22Rv1 (cell line): ENCODE measurements at regions not wholly inside any gene's neighbourhood (a gene's known extent, or its start where the extent isn't known, plus 50 kb on each side); places are given as distances from the start of the nearest gene placed in this dataset.

Experiments used
- ZFX ChIP-seq: fragments of 450-650 bp; IDR thresholded peaks from 2 replicates; pipeline ENCODE4 v1.6.1; 2017; ENCODE audit warnings: antibody characterized with exemption, borderline replicate concordance
- TF ChIP-seq, protein P1 (sequence below): fragments of 450-650 bp; IDR thresholded peaks from 2 replicates; pipeline ENCODE4 v1.5.1; 2017; ENCODE audit warnings: mild to moderate bottlenecking

DNA sequence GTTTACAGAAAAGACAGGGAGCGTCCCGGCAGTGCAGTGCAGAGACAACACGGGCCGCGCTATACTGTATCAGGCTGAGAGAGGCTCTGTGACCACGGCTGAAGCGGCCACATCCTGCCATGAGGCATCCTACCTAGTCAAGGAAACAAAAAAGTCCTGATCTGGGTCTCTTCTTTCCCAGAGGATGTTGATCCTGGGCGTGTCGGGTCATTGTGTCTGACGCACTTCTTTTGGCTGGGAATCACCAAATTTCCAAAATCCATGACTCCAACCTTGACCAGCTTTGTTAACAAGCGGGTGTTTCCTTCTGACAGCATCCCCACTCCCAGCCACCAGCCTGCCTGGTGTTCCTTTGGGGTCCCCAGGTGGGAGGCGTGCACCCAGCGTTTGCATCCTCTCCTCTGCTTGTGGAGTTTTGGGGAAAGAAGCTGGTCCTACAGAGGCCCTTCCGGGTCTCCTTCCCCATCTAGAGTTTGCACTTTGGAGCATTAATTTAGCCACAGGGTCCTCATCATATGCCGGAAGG lies 91.4 kb upstream of the RAI14 start:
- TF ChIP-seq, protein P1, sequence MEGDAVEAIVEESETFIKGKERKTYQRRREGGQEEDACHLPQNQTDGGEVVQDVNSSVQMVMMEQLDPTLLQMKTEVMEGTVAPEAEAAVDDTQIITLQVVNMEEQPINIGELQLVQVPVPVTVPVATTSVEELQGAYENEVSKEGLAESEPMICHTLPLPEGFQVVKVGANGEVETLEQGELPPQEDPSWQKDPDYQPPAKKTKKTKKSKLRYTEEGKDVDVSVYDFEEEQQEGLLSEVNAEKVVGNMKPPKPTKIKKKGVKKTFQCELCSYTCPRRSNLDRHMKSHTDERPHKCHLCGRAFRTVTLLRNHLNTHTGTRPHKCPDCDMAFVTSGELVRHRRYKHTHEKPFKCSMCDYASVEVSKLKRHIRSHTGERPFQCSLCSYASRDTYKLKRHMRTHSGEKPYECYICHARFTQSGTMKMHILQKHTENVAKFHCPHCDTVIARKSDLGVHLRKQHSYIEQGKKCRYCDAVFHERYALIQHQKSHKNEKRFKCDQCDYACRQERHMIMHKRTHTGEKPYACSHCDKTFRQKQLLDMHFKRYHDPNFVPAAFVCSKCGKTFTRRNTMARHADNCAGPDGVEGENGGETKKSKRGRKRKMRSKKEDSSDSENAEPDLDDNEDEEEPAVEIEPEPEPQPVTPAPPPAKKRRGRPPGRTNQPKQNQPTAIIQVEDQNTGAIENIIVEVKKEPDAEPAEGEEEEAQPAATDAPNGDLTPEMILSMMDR = no peak
- TF ChIP-seq ZFX = no peak
